TTC549 (cell line): ENCODE measurements at regions not wholly inside any gene's neighbourhood (a gene's known extent, or its start where the extent isn't known, plus 50 kb on each side); places are given as distances from the start of the nearest gene placed in this dataset.

Experiments used
- FAIRE-seq: peaks from 2 replicates; lab custom pipeline; 2012; peaks lifted over from hg19 to GRCh38; lab: Jason Lieb, UNC

- FAIRE-seq: no peak
Measured at GRCh38 chr2:160632084-160632975, 138.7 kb upstream of the RBMS1 start.

- no peak for FAIRE-seq
Measured at GRCh38 chr2:160634436-160634835, 140.8 kb upstream of the RBMS1 start.

GRCh38 chr2:160635488-160635887 is 141.9 kb upstream of the RBMS1 start:
- no peak for FAIRE-seq

GRCh38 chr2:160639472-160639871 is 145.9 kb upstream of the RBMS1 start:
- no peak for FAIRE-seq

- no peak for FAIRE-seq
Measured at GRCh38 chr2:160646684-160647444, 153.3 kb upstream of the RBMS1 start.

GRCh38 chr2:160647967-160648685 is 154.5 kb upstream of the RBMS1 start:
- no peak for FAIRE-seq

- FAIRE-seq: no peak
Measured at GRCh38 chr2:160649698-160650097, 156.1 kb upstream of the RBMS1 start.

- no peak for FAIRE-seq
Measured at GRCh38 chr2:160650196-160651118, 156.8 kb upstream of the RBMS1 start.

GRCh38 chr2:160651416-160652200 is 158.0 kb upstream of the RBMS1 start:
- FAIRE-seq: no peak

GRCh38 chr2:160652236-160652635 is 158.6 kb upstream of the RBMS1 start:
- FAIRE-seq: no peak

- no peak for FAIRE-seq
Measured at GRCh38 chr2:160657196-160657595, 163.6 kb upstream of the RBMS1 start.

- FAIRE-seq: no peak
Measured at GRCh38 chr2:160658851-160659250, 165.2 kb upstream of the RBMS1 start.

- FAIRE-seq: no peak
Measured at GRCh38 chr2:160660741-160661140, 167.1 kb upstream of the RBMS1 start.

GRCh38 chr2:160664603-160665140 is 171.1 kb upstream of the RBMS1 start:
- FAIRE-seq: no peak

GRCh38 chr2:160666154-160667060 is 172.8 kb upstream of the RBMS1 start:
- no peak for FAIRE-seq

- FAIRE-seq: no peak
Measured at GRCh38 chr2:160667811-160668210, 174.2 kb upstream of the RBMS1 start.

GRCh38 chr2:160670618-160671017 is 177.0 kb upstream of the RBMS1 start:
- no peak for FAIRE-seq

GRCh38 chr2:160672211-160672610 is 178.6 kb upstream of the RBMS1 start:
- no peak for FAIRE-seq

- FAIRE-seq: no peak
Measured at GRCh38 chr2:160674146-160674750, 180.6 kb upstream of the RBMS1 start.
